ENCODE measurements at regions not wholly inside any gene's neighbourhood (a gene's known extent, or its start where the extent isn't known, plus 50 kb on each side); places are given as distances from the start of the nearest gene placed in this dataset.
"Not testable (repeated sequence)": the region's sequence is repeated elsewhere in the genome, so short reads cannot be mapped to it uniquely, and the experiment has no call there.

- Histone ChIP-seq H3K36me3 (ENCODE audit: insufficient read depth, low read length) (no peaks in the 10 kb centered on the region), H4K20me1 (ENCODE audit: insufficient read depth, low read length) (no peaks in the 10 kb centered on the region), H2AFZ (ENCODE audit: low read length) (no peak overlapping the region), H3K9me3 (ENCODE audit: low read depth, low read length) (no peaks in the 10 kb centered on the region), H3K27ac (ENCODE audit: low read depth, low read length) (no peak overlapping the region), H3K27me3 (ENCODE audit: insufficient read depth, low read length) (peaks cover 18% of the 10 kb centered on the region), H3K4me1 (ENCODE audit: insufficient read depth, low read length) (peaks cover 4% of the 10 kb centered on the region), H3K79me2 (ENCODE audit: insufficient read depth, low read length) (no peaks in the 10 kb centered on the region), H3K4me3 (ENCODE audit: insufficient read depth, low read length) (no peak overlapping the region), H3K4me2 (ENCODE audit: insufficient read depth, low read length) (no peak overlapping the region)
- DNase-seq (ENCODE audit: insufficient read length, low spot score, missing footprints) = no peak
- TF ChIP-seq, protein P1, sequence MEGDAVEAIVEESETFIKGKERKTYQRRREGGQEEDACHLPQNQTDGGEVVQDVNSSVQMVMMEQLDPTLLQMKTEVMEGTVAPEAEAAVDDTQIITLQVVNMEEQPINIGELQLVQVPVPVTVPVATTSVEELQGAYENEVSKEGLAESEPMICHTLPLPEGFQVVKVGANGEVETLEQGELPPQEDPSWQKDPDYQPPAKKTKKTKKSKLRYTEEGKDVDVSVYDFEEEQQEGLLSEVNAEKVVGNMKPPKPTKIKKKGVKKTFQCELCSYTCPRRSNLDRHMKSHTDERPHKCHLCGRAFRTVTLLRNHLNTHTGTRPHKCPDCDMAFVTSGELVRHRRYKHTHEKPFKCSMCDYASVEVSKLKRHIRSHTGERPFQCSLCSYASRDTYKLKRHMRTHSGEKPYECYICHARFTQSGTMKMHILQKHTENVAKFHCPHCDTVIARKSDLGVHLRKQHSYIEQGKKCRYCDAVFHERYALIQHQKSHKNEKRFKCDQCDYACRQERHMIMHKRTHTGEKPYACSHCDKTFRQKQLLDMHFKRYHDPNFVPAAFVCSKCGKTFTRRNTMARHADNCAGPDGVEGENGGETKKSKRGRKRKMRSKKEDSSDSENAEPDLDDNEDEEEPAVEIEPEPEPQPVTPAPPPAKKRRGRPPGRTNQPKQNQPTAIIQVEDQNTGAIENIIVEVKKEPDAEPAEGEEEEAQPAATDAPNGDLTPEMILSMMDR (IDR thresholded peaks at IDR 0.05; ENCODE audit: extremely low read depth, low read depth, low read length) = no peak
Observed at GRCh38 chr5:154603485-154603884, 125.5 kb upstream of the HAND1 start.

DNA sequence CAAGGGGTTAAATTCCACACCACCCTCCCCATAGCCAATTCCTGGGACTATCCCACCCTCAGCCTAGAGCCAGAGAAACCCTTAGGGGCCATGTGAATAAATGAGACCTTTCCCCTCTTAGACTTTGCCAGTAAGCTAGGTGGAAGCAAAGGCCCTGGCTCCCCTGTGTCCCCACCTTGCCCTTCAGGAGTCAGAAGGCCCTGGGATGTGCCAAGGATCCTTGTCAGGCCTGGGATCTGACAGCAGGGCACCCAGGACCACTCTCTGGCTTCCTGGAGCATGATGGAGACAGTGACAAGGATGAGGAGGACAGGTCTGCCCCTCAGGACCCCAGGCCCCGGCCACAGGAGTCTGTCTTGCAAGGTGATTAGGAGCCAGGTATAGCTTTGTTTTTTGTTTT, 125.0 kb upstream of the HAND1 start:
- Histone ChIP-seq H4K20me1 (ENCODE audit: insufficient read depth, low read length) (no peaks in the 10 kb centered on the region), H3K4me3 (ENCODE audit: insufficient read depth, low read length) (no peak overlapping the region), H3K79me2 (ENCODE audit: insufficient read depth, low read length) (no peaks in the 10 kb centered on the region), H3K27me3 (ENCODE audit: insufficient read depth, low read length) (peaks cover 14% of the 10 kb centered on the region), H3K4me1 (ENCODE audit: insufficient read depth, low read length) (peaks cover 4% of the 10 kb centered on the region), H2AFZ (ENCODE audit: low read length) (no peak overlapping the region), H3K4me2 (ENCODE audit: insufficient read depth, low read length) (no peak overlapping the region), H3K27ac (ENCODE audit: low read depth, low read length) (no peak overlapping the region), H3K36me3 (ENCODE audit: insufficient read depth, low read length) (no peaks in the 10 kb centered on the region), H3K9me3 (ENCODE audit: low read depth, low read length) (no peaks in the 10 kb centered on the region)
- no peak for DNase-seq (ENCODE audit: insufficient read length, low spot score, missing footprints)
- TF ChIP-seq, protein P1 (IDR thresholded peaks at IDR 0.05; ENCODE audit: extremely low read depth, low read depth, low read length) = no peak

GRCh38 chr5:154601014-154601413, 123.0 kb upstream of the HAND1 start:
- no peaks in the 10 kb centered on the region for H3K36me3 ChIP-seq (ENCODE audit: insufficient read depth, low read length)
- no peak overlapping the region for H3K4me3 ChIP-seq (ENCODE audit: insufficient read depth, low read length)
- no peaks in the 10 kb centered on the region for H4K20me1 ChIP-seq (ENCODE audit: insufficient read depth, low read length)
- no peak overlapping the region for H3K4me2 ChIP-seq (ENCODE audit: insufficient read depth, low read length)
- no peak overlapping the region for H2AFZ ChIP-seq (ENCODE audit: low read length)
- no peaks in the 10 kb centered on the region for H3K79me2 ChIP-seq (ENCODE audit: insufficient read depth, low read length)
- no peak overlapping the region for H3K27ac ChIP-seq (ENCODE audit: low read depth, low read length)
- no peaks in the 10 kb centered on the region for H3K9me3 ChIP-seq (ENCODE audit: low read depth, low read length)
- DNase-seq (ENCODE audit: insufficient read length, low spot score, missing footprints) = no peak
- TF ChIP-seq, protein P1 (IDR thresholded peaks at IDR 0.05; ENCODE audit: extremely low read depth, low read depth, low read length) = no peak
- H3K27me3 ChIP-seq (ENCODE audit: insufficient read depth, low read length) = peaks cover 8% of the 10 kb centered on the region
- peaks cover 4% of the 10 kb centered on the region for H3K4me1 ChIP-seq (ENCODE audit: insufficient read depth, low read length)

DNA sequence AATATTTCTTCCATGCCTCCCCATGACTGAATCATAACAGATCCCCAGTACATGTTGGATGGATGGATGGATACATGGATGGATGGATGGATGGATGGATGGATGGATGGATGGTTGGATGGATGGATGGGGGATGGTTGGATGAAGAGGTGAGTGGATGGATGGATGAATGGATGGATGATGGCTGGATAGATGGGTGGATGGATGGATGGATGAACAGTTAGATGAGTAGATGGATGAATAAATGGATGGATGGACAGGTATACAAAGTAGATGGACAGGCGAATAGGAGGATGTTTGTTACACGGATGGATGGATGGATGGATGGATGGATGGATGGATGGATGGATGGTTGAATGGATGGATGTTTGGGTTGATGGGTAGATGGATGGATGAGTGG, 120.0 kb upstream of the HAND1 start:
- Histone ChIP-seq H3K4me3 (ENCODE audit: insufficient read depth, low read length) (no peak overlapping the region), H3K27me3 (ENCODE audit: insufficient read depth, low read length) (peaks cover 8% of the 10 kb centered on the region), H3K4me2 (ENCODE audit: insufficient read depth, low read length) (no peak overlapping the region), H4K20me1 (ENCODE audit: insufficient read depth, low read length) (no peaks in the 10 kb centered on the region), H3K27ac (ENCODE audit: low read depth, low read length) (no peak overlapping the region), H3K9me3 (ENCODE audit: low read depth, low read length) (no peaks in the 10 kb centered on the region), H3K4me1 (ENCODE audit: insufficient read depth, low read length) (no peaks in the 10 kb centered on the region), H3K36me3 (ENCODE audit: insufficient read depth, low read length) (no peaks in the 10 kb centered on the region), H3K79me2 (ENCODE audit: insufficient read depth, low read length) (no peaks in the 10 kb centered on the region), H2AFZ (ENCODE audit: low read length) (no peak overlapping the region)
- no peak for DNase-seq (ENCODE audit: insufficient read length, low spot score, missing footprints)
- TF ChIP-seq, protein P1 (IDR thresholded peaks at IDR 0.05; ENCODE audit: extremely low read depth, low read depth, low read length) = no peak

DNA sequence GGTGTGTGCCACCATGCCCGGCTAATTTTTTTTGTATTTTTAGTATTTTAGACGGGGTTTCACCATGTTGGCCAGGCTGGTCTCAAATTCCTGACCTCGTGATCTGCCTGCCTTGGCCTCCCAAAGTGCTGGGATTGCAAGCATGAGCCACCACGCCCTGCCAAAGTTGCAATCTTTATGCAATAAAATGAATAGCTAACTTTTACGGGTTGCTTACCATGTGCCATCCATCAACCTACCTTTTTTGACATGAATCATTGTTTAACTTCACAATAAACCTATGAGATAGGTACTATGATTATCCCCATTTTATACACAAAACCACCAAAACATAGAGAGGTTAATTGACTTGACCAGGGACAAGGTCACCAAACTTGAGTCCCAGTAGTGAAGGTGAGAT, 118.8 kb upstream of the HAND1 start:
- H3K4me2 ChIP-seq (ENCODE audit: insufficient read depth, low read length); H3K36me3 ChIP-seq (ENCODE audit: insufficient read depth, low read length); H3K4me3 ChIP-seq (ENCODE audit: insufficient read depth, low read length); DNase-seq (ENCODE audit: insufficient read length, low spot score, missing footprints); H3K27me3 ChIP-seq (ENCODE audit: insufficient read depth, low read length); H3K4me1 ChIP-seq (ENCODE audit: insufficient read depth, low read length); H3K79me2 ChIP-seq (ENCODE audit: insufficient read depth, low read length); H4K20me1 ChIP-seq (ENCODE audit: insufficient read depth, low read length); H2AFZ ChIP-seq (ENCODE audit: low read length); H3K27ac ChIP-seq (ENCODE audit: low read depth, low read length); H3K9me3 ChIP-seq (ENCODE audit: low read depth, low read length): not testable (repeated sequence)
